MM.1S (cell line): ENCODE measurements at regions not wholly inside any gene's neighbourhood (a gene's known extent, or its start where the extent isn't known, plus 50 kb on each side); places are given as distances from the start of the nearest gene placed in this dataset.

Source experiments
- DNase-seq: peaks from one replicate; pipeline ENCODE4 v3.0.0-alpha.2; 2015
- H2AFZ ChIP-seq: fragments of 300-600 bp; sonication (generic); 2 replicates; pipeline ENCODE4 v1.6.0; 2016; ENCODE audit warnings: antibody characterized with exemption, low read length
- H3F3A ChIP-seq: fragments of 300-600 bp; sonication (generic); 2 replicates; pipeline ENCODE4 v1.6.1; 2016; ENCODE audit warnings: mild to moderate bottlenecking, antibody characterized with exemption, low read length, moderate library complexity, mixed read lengths; ENCODE audit not compliant: insufficient read depth
- H3K27ac ChIP-seq: fragments of 300-600 bp; sonication (generic); 2 replicates; pipeline ENCODE4 v1.5.1; 2016; ENCODE audit warnings: mild to moderate bottlenecking, low read length
- H3K27me3 ChIP-seq: fragments of 300-600 bp; sonication (generic); replicated peaks from 2 replicates; pipeline ENCODE4 v1.6.0; 2016; ENCODE audit warnings: low read length; ENCODE audit not compliant: insufficient read depth
- H3K36me3 ChIP-seq: fragments of 300-600 bp; sonication (generic); replicated peaks from 2 replicates; pipeline ENCODE4 v1.6.1; 2016; ENCODE audit warnings: mild to moderate bottlenecking, low read length, mixed read lengths; ENCODE audit not compliant: insufficient read depth
- H3K4me1 ChIP-seq: fragments of 300-600 bp; sonication (generic); 2 replicates; pipeline ENCODE4 v1.6.1; 2016; ENCODE audit warnings: low read length, mixed read lengths
- H3K4me2 ChIP-seq: fragments of 300-600 bp; sonication (generic); 2 replicates; pipeline ENCODE4 v1.6.0; 2016; ENCODE audit warnings: low read depth, low read length
- H3K4me3 ChIP-seq: fragments of 300-600 bp; sonication (generic); 2 replicates; pipeline ENCODE4 v1.5.1; 2016; ENCODE audit warnings: low read length, mixed read lengths
- H3K79me2 ChIP-seq: fragments of 300-600 bp; sonication (generic); 2 replicates; pipeline ENCODE4 v1.6.1; 2016; ENCODE audit warnings: mixed run types, low read length, mixed read lengths
- H3K9ac ChIP-seq: fragments of 300-600 bp; sonication (generic); 2 replicates; pipeline ENCODE4 v1.6.1; 2016; ENCODE audit warnings: low read length, mixed read lengths
- H3K9me2 ChIP-seq: fragments of 300-600 bp; sonication (generic); replicated peaks from 2 replicates; pipeline ENCODE4 v1.6.1; 2016; ENCODE audit warnings: mild to moderate bottlenecking, low read length, mixed read lengths; ENCODE audit not compliant: insufficient read depth
- H3K9me3 ChIP-seq: fragments of 300-600 bp; sonication (generic); replicated peaks from 2 replicates; pipeline ENCODE4 v1.6.1; 2016; ENCODE audit warnings: mild to moderate bottlenecking, low read length, mixed read lengths; ENCODE audit not compliant: insufficient read depth
- H4K20me1 ChIP-seq: fragments of 300-600 bp; sonication (generic); 2 replicates; pipeline ENCODE4 v1.6.1; 2016; ENCODE audit warnings: mild to moderate bottlenecking, low read length, moderate library complexity, mixed read lengths; ENCODE audit not compliant: insufficient read depth
- EZH2 ChIP-seq: fragments of 300-600 bp; sonication (generic); optimal IDR thresholded peaks from 2 replicates; pipeline ENCODE3; 2017; ENCODE audit warnings: low read depth, mild to moderate bottlenecking, antibody characterized with exemption, low read length, mixed read lengths
- EZH2phosphoT487 ChIP-seq: fragments of 300-600 bp; sonication (generic); IDR thresholded peaks from 2 replicates; pipeline ENCODE4 v1.6.1; 2018; ENCODE audit warnings: antibody characterized with exemption, low read length
- TF ChIP-seq, protein P1 (sequence below): fragments of 300-600 bp; sonication (generic); IDR thresholded peaks from 2 replicates; pipeline ENCODE4 v1.5.1; 2016; ENCODE audit warnings: antibody characterized with exemption, low read length, mixed read lengths

DNA sequence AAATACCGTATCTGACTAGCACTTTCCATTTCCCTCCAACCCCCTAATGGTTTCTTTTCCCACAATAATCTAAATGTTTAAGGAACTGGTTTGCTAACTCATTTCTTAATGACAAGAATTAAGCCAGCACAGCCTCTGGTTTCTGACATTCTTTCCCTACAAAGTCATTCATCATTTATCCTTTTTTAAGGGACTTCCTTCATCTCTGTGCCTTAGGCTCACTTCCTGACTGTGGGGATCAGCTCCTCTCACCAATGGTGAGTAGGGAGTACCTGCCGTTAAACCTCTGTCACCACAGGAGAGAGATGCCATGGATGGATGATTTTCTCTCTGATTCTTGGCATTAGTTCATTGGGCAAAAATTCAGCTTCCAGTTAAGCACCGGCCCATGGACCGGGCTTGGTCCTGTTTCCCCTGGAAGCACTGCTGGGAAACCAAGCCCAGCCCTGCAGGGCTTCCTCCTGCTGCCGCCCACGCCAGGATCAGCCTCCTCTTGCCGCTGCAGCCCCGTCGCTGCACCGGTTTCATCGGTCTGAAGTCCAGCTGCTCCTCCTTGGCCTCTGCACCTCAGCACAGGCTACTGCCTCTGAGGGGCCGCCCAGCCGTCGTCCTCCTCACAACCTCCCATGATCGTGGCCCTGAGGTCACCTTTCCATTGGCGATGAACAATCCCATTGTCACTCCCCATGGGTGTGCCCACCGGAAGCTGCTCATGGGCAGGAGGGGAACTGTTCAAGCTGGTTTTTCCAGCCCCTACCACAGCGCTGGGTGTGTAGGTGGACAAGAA lies 64.0 kb upstream of the ZNF516 start:
- Histone ChIP-seq H2AFZ (no peak overlapping the region), H3F3A (no peaks in the 10 kb centered on the region), H3K4me1 (no peaks in the 10 kb centered on the region), H3K9me3 (no peaks in the 10 kb centered on the region), H3K4me2 (no peak overlapping the region), H3K4me3 (no peak overlapping the region), H3K79me2 (no peaks in the 10 kb centered on the region), H4K20me1 (no peaks in the 10 kb centered on the region), H3K36me3 (no peaks in the 10 kb centered on the region), H3K9me2 (no peaks in the 10 kb centered on the region), H3K27ac (no peak overlapping the region), H3K9ac (no peak overlapping the region), H3K27me3 (no peaks in the 10 kb centered on the region)
- DNase-seq: no peak
- TF ChIP-seq EZH2phosphoT487 (no peak), EZH2 (no peak)
- TF ChIP-seq, protein P1, sequence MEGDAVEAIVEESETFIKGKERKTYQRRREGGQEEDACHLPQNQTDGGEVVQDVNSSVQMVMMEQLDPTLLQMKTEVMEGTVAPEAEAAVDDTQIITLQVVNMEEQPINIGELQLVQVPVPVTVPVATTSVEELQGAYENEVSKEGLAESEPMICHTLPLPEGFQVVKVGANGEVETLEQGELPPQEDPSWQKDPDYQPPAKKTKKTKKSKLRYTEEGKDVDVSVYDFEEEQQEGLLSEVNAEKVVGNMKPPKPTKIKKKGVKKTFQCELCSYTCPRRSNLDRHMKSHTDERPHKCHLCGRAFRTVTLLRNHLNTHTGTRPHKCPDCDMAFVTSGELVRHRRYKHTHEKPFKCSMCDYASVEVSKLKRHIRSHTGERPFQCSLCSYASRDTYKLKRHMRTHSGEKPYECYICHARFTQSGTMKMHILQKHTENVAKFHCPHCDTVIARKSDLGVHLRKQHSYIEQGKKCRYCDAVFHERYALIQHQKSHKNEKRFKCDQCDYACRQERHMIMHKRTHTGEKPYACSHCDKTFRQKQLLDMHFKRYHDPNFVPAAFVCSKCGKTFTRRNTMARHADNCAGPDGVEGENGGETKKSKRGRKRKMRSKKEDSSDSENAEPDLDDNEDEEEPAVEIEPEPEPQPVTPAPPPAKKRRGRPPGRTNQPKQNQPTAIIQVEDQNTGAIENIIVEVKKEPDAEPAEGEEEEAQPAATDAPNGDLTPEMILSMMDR: no peak

DNA sequence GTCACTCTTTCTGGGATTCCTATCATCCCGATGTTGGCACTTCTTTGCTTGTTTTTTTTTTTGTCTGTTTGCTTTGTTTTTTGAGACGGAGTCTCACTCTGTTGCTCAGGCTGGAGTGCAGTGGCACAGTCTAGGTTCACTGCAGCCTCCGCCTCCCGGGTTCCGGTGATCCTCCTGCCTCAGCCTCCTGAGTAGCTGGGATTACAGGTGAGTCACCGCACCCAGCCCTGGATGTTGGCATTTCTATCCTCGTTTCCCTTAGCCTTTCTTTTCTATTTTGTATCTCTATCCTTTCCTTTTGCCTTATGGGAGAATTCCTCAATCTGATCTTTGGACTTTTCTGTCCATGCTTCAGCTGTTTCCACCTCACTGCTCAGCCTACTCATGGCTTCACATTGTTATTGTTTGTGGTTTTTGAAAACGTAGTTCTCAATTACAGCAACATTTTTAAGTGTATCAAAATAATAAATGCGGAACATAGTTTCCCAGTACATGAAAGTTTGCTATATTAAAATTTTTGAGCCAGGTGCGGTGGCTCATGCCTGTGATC lies 62.1 kb upstream of the ZNF516 start:
- Histone ChIP-seq H3K4me2 (no peak overlapping the region), H3K27ac (no peak overlapping the region), H2AFZ (no peak overlapping the region), H3F3A (no peaks in the 10 kb centered on the region), H3K9me3 (no peaks in the 10 kb centered on the region), H4K20me1 (no peaks in the 10 kb centered on the region), H3K9me2 (no peaks in the 10 kb centered on the region), H3K4me1 (no peaks in the 10 kb centered on the region), H3K9ac (no peak overlapping the region), H3K4me3 (no peak overlapping the region), H3K36me3 (no peaks in the 10 kb centered on the region), H3K27me3 (no peaks in the 10 kb centered on the region), H3K79me2 (no peaks in the 10 kb centered on the region)
- DNase-seq: no peak
- TF ChIP-seq, protein P1: no peak
- TF ChIP-seq EZH2phosphoT487 (no peak), EZH2 (no peak)

DNA sequence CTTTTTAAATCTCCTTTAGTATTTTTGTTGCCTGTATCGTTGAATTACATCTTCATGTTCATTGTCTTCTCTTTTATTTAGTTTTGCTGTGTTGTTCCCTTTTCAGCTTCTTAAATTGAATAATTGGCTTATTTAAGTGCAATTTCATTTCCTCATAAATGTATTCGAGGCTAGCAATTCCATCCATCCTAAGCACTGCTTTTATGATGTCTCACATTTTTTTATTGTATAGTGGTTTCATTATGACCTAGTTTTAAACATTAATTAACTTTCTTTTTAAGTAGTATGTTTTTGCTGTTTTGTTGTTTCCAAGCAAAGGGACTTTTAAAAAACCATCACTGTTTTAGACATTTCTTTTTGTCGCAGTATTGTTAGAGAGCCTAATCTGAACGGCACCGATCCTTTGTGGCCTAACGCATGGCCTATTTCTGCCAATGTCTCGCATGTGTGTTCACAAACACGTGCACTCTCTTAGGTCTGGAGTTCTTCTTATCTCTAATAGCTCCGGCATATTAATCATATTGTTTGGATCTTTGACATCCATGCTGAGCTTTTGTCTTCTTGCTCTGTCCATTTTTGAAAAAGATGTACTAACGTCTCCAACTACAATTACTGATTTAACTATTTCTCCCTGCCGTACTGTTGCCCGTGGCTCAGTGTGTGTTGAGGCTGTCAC lies 59.6 kb upstream of the ZNF516 start:
- TF ChIP-seq EZH2phosphoT487: no peak

More for the DNA sequence above, 59.6 kb upstream of the ZNF516 start:
- H3F3A ChIP-seq: no peaks in the 10 kb centered on the region
- no peaks in the 10 kb centered on the region for H4K20me1 ChIP-seq
- no peaks in the 10 kb centered on the region for H3K27me3 ChIP-seq
- H3K9ac ChIP-seq: no peak overlapping the region
- no peaks in the 10 kb centered on the region for H3K9me2 ChIP-seq
- no peaks in the 10 kb centered on the region for H3K9me3 ChIP-seq
- no peak overlapping the region for H3K4me2 ChIP-seq
- no peaks in the 10 kb centered on the region for H3K36me3 ChIP-seq
- no peaks in the 10 kb centered on the region for H3K4me1 ChIP-seq
- no peaks in the 10 kb centered on the region for H3K79me2 ChIP-seq
- H3K27ac ChIP-seq: no peak overlapping the region
- H3K4me3 ChIP-seq: no peak overlapping the region
- no peak overlapping the region for H2AFZ ChIP-seq
- no peak for DNase-seq
